GM21423 (cell line): ENCODE measurements at regions not wholly inside any gene's neighbourhood (a gene's known extent, or its start where the extent isn't known, plus 50 kb on each side); places are given as distances from the start of the nearest gene placed in this dataset.
"Not testable (repeated sequence)": the region's sequence is repeated elsewhere in the genome, so short reads cannot be mapped to it uniquely, and the experiment has no call there.

Experiments
- ATAC-seq: cut with Tn5 transposase; IDR thresholded peaks from one replicate; pipeline ENCODE4 v1.9.1; 2021; ENCODE audit warnings: mild to moderate bottlenecking, moderate library complexity; ENCODE audit not compliant: unreplicated experiment

GRCh38 chr12:131192951-131193350 is 239.2 kb downstream of the ADGRD1 start:
- ATAC-seq, result no peak

DNA sequence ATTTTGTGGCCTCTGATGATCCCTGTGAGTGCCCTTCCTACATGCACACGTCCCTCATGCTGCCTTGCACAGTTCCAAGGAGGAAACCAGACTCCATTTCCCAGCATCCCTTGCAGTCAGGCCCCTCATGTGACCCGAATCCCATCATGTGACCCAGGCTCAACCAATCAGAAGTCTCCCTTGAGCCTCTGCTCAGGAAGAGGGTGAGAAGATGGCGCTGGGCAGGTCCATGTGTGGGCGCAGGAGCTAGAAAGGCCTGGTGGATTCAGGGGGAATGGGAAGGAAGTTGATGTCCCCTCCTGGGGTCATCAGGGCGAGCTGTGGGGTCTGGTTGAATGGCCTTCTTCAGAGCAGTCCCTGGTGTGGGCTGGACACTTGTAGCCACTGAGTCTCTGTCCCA is 240.5 kb downstream of the ADGRD1 start:
- no peak for ATAC-seq

DNA sequence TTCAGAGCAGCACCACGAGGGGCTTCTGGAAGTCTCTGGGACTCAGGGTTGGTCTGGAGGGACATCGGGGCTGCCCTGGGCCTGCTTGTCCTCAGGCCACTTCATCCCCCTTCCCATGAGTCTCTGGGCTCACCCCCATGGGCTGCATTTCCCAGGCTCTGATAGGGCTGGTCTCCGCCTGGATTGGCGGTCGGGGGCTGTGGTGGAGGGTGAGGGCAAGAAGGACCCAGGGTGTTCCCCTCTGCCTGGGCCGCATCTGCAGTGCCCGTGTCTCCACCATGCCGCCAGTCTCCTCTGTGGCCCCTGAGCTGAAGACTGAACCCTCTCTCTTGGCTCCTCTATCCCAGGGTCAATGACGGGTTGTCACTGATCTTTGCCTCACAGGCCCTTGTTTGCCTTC is 242.1 kb downstream of the ADGRD1 start:
- no peak for ATAC-seq

- ATAC-seq, result no peak
These were observed 242.5 kb downstream of the ADGRD1 start for GRCh38 chr12:131196220-131196619.

DNA sequence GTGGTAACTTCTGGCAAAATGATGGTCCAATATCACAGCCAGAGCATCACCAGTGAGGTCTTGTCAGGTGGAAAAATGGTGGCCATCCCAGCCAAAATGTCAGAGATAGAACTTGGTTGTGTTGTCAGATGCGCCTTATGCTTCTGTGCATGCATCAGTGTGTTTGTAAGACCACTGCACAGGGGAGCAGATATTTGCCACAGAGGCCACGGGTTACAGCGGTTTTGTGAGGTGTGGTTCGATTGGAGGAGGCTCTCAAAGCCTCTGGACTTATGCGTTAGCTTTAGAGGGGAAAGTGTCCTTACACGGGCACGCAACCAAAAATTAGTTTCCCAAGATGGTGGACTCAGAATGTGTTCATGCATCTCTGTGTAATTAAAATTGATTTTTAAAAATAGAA is 243.8 kb downstream of the ADGRD1 start:
- no peak for ATAC-seq

DNA sequence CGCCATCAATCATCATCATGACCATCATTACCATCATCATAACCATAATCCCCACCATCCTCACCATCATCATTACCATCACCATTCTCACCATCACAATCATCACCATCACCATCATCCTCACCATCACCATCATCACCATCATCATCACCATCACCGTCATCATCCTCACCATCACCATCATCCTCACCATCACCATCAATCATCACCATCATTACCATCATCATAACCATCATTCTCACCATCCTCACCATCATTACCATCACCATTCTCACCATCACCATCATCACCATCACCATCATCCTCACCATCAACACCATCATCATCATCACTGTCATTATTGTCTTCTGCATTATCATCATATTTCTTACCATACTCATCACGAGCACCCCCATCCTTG is 245.5 kb downstream of the ADGRD1 start:
- no peak for ATAC-seq

- not testable (repeated sequence) for ATAC-seq
These were observed 248.2 kb downstream of the ADGRD1 start for GRCh38 chr12:131201912-131202311.

DNA sequence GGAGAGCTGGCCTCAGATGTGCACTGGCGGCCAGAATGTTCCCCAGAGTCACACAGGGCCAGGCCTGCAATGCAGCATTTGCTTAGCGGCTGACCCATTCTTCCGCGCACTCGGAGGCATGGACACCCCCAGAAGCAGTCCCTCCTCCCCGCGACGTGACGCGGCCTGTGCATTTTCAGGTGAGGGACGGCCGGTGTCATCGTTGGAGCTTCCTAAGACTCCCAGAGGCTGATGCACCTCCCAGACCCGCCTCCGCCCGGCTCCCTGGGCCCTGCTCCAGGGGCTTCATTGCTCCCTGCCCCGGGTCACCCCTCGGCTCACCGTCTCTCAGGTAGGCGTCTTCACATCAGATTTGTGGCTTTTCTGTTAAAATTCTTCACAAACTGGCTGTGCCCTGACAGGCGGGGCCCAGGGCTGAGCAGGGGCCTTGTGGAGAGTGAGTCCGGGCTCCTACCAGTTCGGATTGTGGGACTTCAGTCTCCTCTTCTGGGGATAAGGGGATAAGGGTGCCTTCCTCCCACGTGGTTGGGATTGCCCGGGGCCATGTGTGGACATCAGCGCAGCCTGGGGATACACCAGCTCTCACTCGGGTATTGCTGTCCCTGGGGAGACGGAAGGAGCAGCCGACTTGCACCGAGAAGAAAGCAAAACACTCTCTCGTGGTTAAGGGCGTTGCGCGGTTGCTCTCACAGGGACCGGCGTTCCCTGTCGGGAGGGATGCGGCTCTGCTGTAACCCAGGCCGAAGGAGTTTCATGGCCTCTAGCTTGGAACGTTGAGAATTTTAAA is 249.1 kb downstream of the ADGRD1 start:
- no peak for ATAC-seq

DNA sequence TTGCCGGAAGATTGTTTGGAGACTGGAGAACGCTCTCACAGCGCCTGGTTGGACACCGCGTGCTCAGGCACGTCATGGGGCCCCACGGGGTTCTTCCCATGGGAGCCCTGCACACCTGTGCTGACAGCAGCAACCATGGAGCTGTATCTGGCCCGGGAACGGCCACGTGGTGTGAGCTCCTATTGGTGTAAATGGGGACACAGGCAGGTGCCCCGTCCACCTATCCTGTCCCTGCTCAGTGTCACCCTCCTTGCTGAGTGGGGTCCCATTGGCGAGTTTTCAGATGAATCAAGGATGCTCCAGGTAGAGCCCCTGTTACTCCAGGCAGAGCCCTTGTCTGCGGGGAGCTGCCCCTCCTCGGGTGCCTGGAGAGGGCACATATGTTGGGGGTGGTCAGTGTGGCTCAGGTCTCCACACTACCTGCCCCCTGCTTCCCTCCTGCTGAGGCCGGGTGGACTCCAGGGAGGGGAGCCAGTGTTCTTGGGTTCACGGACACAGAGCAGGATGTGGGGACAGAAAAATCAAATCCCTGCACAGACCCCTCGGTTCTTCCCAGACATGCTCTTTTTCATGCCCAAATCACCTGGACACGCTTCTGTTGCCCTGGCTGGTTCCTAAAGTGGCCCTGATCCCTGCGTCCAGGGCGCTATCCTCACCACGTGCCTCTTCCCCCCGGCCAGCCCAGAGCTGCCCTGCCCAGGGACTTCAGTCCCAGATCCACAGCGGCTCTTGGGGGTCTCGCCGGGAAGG is 250.1 kb downstream of the ADGRD1 start:
- ATAC-seq, result no peak

GRCh38 chr12:131204416-131205274 is 250.9 kb downstream of the ADGRD1 start:
- no peak for ATAC-seq

DNA sequence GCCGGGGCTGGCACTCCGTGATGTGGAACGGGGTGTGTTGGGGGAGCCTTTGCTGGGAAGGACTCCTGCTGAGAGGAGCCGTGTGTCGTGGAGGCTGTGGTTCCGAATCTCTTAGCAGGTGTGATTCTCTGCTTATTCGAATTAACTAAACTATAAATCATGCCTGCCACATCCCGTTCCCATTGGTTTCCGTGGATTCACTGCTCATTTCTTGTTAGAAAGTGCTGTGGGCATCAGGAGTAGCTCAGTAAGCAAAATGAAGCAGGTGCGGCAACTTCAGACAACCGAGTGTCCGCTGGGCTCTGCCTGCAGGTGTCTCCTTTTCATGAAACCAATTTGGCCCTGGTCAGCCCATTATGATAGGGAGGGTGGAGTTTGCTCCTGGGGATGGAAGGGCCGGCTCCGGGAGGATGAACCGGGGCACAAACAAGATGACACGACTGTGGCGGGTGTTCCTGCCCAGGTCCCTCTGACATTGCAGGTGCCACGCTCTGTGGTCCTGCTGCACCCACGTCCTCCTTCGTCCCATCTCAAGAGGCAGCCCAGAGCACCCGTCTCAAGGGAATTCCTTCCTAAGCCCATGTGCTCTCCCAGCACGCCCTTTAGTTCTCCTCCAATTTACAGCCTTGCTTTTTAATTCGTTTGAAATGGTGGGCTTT is 251.7 kb downstream of the ADGRD1 start:
- not testable (repeated sequence) for ATAC-seq

DNA sequence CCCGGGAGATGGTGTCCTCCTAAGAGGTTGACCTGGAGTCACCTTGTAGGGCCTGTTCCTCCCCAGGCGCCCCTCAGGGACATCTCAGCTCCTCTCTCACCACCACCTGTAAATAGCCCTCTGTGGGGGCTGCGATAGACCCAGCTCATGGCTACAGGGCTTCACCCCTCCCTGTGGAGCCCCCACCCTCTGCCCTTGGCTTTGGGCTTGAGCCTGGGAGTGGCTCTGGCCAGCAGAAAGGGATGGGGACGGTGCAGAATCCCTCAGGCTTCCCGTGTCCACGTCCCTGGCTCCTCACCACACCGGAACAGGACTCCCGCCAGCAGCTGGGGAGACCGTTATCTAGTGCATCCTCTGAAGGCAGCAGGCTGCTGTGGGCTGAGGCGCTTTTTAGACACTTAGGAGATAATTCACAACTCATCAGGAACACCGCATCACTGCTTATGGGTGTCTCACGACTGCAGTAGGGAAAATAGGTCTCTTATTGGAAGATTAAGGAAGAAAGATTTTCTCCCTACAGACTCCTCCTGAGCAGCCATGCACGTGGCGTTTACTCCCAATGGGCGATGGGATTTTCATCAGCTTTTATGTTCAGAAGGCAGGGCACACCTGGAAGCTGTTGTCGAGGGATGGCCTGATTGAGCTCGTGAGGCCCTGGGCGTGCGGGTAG is 253.1 kb downstream of the ADGRD1 start:
- ATAC-seq, result not testable (repeated sequence)

DNA sequence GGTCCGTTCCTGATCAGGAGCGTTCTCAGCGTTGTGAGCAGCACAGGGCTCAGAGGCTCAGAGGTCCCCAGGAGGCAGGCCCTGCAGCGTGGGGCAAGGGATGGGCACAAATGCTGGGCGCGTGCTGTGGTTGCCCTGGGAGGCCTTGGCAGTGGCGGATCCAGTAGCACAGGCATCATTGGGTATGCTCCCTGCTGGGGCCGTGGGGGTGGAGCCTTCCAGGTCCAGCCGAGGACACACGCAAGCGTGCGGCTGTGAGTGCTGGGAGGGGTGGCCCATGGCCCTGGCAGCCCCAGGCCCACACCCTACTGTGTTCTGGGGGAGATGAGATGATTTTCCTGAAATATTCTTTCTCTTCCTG is 253.6 kb downstream of the ADGRD1 start:
- not testable (repeated sequence) for ATAC-seq

- ATAC-seq, result not testable (repeated sequence)
These were observed 254.1 kb downstream of the ADGRD1 start for GRCh38 chr12:131207841-131208240.

- ATAC-seq, result no peak
These were observed 254.7 kb downstream of the ADGRD1 start for GRCh38 chr12:131208425-131208824.

DNA sequence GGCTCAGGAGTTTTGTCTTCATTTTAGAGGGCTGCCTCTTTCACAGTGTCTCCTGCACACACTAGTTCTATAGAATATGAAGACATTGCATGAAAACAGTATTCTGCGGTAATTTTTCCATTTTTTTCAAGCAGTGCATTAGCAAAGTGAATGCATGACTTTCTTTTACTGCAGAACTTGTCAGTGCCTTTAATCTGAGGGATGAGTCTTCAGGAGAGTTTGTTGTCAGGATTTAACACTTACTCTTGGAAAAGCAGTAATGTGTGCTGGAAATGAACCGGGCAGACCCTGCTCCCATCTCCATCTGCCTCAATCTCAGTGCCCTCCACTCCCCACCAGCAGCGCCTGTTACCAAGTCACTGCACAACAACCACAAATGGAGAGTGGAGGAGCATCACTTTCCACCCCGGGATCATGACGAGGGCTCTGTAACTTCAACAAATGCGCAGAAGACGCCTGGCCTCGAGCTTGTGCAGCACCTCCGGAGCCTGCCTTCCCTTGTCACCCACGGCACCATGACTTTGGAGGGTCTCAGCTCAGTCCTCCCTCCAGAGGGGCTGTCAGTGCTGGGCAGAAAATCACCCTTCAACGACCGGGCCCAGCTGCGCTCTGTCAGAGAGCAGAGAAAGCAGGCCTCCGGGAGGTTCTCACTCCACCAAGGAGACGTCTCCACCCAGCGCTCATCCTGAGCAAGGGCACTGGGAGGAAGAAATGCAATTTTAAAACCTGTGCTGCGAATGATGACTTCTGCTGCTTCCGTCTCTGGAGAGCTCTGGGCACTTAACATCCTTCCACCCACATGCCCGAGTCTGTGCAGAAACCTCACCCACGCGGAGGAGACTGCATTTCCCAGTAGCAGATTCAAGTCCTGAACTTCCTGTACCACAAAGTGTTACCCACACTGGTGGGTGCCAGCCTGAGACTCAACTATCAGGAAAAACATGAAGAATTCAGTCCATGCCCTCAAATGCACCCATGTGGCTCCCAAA is 255.7 kb downstream of the ADGRD1 start:
- no peak for ATAC-seq

DNA sequence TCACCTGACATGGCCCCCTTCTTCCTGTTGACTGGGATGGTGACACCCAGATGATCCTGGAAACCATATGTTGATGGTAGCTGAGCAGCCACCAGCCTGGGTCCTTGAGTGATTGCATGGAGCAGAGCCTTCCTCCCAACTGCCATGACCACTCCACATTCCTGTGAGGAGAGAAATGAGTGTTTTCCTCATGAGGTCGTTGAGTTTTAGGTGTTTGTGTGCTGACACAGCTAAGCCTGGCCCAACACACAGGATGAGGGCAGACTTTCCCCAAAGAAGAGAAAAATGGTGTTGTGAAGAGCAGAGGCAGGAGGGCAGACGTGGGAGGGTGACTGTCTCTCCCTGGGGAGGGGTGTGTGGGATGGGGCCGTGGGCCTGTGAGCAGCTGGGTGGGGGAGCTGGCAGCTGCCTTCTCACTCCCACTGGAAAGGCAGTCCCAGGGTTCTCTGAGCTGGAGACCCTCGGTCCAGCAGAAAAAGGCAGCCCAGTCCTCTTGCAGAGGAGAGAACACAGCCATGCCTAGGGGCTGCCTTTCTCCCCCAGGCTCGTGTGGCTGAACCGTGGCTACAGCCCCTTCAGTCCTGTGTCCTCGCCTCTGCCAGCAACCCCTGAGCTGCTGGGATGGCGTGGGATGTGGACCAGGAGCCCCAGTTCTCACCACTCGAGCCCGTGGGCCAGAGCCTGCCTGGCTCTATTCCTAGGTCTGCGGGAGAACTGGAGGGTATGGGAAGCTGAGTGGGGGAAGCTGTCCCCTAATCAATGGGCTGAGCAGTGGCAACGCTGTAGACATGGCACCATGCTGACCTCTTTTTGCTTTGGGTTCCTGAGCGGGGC is 257.0 kb downstream of the ADGRD1 start:
- no peak for ATAC-seq

- ATAC-seq, result no peak
These were observed 257.7 kb downstream of the ADGRD1 start for GRCh38 chr12:131211340-131211938.
